ENCODE measurements at regions not wholly inside any gene's neighbourhood (a gene's known extent, or its start where the extent isn't known, plus 50 kb on each side); places are given as distances from the start of the nearest gene placed in this dataset.

DNA sequence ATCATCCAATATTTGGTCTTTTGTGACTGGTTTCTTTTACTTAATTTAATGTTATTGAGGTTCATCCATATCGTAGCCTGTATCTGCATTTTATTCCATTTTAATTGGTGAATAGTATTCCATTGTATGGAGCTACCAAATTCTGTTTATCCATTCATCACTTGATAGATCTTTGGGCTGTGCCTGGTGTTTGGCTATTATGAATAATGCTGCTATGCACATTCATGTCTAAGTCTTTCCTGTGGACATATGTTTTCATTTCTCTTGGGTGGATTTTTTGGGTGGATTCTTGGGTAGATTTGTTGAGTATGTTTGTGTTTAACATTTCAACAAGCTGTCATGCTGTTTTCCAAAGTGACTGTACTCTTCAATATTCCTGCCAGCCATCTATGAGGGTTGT is 52.5 kb upstream of the NEDD4L start:
- DNase-seq (ENCODE audit: low spot score): no peak

DNA sequence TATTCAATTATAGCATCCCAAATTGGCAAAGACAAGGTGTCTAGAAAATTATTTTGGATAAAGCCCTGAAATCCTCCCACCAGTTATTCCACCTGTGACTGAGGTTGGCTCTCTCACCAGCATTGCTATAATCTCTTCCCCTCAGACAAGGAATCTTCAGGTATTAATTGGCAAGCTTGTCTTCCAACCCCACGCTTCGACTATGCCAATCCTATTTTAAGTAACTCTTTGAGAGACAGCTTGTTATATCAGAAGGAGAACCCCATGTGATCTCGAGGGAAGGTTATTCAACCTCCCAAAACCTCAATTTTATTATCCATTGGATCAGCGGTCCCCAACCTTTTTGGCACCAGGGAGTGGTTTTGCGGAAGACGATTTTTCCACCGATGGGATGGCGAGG is 54.5 kb upstream of the NEDD4L start:
- no peak for DNase-seq (ENCODE audit: low spot score)

DNA sequence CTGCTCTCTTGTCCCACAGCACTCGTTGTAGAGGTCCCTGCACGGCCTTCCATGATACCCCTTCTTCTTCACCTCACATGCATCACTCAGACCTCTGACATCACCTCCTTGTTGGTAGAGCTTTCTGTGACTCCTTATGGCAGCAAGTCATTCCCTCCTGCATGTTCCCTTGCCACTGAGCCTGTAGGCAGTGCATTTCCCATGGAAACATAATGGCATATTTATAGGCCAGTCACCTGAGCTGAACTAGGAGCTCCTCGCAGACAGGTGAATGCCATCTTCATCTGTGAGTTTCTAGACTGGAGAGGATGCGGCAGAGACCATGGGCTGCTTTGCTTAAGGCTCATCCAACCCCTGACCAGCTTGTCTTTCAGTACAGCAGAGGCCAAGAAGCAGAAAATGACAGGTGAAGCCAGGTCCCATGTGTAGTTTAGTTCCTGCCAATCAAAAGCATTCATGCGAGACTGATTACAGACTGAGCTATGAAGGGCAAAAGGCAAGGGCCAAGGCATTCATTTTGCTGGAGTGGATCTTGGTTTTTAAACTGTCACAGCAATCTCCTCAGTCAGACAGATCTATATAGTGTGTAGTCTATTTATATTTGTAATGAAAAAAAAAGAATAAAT is 59.4 kb upstream of the NEDD4L start:
- DNase-seq (ENCODE audit: low spot score): no peak

DNA sequence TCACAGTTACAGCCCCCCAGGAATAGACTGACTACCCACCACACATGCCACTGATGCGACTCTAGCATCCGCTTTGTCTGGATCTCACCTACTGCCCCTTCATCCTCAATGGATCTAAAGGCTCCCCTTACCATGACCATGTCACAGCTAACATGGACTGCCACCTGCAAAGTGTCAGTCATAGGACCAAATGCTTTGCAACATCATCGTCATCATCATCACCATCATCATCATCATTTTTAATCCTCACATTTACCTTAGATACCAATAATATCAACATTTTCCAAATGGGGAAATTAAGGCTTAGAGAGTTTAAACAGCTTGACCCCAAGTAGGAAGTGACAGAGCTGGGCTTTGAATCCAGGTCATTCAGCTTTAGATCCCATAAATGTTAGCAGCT is 60.1 kb upstream of the NEDD4L start:
- DNase-seq (ENCODE audit: low spot score): no peak

DNA sequence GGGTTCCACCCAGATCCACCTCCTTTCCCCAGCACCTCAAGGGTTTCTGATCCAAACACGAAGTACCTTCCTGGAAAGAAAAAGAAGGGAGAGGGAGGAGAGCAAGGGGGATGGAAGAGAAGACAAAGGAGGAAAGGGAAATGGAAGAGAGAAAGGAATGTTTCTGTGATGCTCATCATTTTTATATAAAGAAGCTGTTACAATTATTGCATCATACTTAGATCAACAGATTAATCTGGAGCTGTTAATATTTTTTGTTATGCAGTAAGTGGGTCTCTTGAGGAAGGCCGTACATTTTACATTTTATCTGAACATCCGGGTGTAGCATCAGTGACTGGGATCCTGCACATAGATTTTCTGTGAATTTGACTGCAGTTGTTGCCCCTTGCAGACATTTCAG is 60.6 kb upstream of the NEDD4L start:
- no peak for DNase-seq (ENCODE audit: low spot score)

DNA sequence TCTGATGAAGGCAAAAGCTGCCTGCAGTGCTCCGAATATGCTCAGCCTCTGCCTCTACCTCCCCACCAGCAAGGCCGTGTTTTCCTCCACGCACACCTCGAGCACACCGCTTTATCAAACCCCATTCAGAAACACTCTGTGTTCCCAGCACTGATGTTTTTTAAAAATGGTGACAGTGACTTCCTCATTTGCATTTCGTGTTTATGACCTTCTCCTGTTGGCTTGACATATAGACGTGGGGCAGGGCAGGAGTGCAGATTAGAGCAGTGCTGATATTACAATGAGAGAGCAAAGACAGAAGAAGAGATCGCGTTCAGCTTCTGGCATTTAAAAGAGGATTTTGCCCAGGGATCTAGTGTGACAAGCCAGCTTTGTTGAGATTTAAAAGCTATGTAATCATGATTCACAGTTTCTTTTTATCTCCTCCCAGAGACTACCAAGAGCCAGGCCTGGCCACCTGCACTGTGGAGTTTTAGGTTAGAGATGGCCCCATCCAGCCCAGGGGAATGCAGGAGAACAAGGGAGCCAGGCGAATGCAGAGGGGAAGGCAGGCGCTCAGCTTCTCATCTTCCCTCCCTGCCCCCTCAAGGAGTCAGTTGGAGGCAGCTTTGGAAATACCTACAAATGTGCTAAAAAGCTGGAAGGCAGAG is 61.5 kb upstream of the NEDD4L start:
- no peak for DNase-seq (ENCODE audit: low spot score)

DNA sequence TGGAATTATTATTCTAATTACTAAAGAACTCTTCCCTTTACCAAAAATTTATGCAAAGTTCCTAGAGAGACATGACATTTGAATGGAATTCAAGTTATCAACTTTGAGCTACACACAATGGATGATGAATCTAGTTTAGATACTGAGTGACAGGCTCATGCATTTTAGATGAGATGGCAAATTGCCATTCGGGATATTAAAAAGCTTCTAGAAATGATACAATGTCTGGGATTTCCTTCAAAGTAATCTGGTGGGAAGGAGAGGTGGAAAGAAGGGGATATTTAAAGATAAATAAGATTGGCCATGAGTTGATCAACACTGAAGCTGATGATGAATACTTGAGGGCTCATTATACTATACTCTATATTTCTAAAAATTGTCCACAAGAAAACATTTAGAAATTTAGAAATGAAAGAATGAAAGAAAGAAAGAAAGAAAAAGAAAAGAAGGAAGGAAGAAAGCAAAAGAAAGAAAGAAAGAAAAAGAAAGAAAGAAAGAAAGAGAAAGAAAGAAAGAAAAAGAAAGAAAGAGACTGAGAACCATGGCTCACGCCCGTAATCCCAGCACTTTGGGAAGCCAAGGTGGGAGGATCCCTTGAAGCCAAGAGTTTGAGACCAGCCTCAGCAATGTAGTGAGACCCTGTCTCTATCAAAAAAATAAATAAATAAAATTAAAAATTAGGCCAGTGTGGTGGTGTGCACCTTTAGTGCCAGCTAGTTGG is 62.6 kb upstream of the NEDD4L start:
- DNase-seq (ENCODE audit: low spot score): no peak

DNA sequence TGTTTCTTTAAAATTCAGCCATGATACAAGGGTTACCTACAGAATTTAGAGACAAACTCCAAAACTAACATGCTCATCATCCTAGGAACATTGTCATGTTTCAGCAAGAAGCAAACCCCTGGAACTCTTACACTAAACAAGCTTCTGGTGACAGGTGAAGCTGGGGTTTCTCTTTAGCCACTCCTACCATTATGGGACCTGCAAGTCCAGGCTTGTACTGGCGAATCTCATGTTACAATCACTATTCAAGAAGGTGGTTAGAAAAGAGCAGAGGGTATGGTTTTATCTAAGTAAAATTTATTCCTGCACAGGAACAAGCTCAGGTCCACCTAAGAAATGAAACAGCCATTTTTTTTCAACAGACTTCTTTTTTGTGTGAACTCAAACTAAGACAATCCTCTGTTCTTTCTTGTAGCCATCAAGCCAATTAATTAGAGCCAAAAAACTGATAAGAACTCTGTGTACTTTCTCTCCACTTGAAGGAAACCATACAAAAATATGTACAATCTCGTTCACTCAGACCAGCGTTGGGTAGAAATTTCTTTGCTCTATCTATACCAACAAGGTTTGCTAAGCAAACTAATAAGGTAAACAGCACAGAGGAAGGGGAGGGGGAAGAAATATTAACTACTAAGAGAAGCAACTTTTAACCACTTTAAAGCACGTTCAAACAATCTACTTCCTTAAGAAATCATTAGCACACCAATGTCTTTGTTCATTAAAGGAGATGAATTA is 63.3 kb upstream of the NEDD4L start:
- no peak for DNase-seq (ENCODE audit: low spot score)

DNA sequence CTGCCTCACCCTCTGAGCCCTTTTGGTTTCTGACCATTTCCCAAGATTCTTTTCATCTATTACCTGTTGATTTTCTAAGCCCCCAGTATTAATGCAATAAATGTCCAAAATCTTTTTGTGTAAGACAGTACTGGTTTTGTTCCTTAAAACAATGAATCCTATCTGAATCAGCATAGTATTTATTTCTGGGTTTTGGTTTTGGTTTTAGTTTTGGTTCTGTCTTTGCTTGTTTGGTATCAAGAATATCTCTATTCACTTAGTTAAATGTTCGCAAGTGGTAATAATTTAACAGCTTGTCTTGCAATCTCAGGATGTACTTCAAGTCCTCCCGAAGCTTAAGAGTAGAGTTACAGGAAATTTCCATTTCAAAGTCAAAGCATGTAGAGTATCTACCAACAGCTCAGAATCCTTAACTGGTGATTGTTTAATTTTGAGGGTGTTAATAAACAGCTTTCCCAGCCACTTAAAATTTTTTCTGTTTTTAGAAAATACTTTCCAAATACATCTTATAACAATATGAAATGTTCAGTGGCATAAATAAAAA is 67.7 kb upstream of the NEDD4L start:
- no peak for DNase-seq (ENCODE audit: low spot score)

DNA sequence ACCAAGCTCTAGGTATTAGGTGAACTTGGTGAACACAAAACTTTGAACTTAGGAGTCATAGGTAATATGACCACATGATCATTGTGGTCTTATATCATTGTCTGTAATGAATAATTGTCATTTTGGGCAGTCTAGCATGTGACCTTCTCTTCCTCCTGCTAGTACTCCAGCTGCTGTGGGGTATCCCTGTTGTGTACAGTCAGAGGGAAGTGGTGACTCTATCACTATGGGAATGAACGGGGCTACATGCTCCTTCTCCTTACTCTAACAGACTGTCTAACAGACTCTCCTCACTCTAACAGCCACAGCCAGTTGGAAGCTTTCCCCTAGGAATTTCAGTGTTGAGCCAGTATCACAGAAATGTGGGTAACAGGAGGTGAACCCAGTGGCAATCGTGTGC is 68.2 kb upstream of the NEDD4L start:
- no peak for DNase-seq (ENCODE audit: low spot score)

DNA sequence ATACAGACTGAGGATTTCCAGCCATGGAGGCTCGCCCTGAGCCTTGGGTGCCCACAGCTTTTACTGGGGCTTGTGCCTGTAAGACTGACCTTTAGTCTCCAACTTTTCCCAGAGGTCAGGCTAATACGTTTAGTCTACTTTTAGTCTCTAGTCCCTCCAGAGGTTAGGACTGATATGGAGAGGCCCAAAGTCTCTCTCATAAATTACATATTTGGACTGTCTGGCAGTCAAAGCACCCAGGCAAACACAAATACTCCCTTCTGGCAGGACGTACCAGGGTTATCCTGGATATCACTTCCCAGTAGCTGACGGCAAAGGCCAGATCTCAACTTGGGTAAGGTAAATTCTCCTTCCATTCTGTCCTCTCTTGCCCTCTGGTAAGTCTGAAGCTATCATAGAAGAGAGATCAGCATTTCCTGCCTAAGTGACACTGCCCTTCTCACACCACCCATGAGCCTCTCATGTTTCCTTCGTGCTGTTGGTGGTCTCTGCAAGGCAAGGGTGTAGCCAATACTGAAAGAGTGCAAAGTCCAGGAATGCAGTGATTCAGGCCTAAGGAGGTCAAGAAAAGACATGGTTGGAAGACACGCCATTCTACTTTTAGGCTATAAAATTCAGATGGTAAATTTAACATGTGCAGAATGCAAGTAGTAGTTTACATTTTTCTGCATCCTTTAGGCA is 69.3 kb upstream of the NEDD4L start:
- no peak for DNase-seq (ENCODE audit: low spot score)

DNA sequence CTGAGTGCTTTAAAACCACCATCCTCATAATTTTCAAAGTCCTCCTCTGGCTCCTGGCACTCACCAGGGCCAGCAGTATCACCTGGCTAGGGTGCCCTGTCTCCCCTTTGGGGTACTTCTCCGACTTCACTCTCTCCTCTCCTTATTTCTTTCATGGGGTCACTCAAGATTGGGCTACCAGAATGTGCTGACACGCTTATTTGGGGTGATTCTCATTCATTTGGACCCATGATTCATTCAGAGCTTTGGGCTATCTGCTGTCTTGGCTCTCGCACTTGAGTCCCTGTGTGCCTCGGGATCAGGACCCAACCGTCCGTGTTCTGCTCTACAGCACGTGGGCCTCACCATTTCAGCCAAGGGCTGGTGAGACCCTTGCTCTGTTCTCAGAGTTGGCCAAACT is 70.1 kb upstream of the NEDD4L start:
- DNase-seq (ENCODE audit: low spot score): no peak

DNA sequence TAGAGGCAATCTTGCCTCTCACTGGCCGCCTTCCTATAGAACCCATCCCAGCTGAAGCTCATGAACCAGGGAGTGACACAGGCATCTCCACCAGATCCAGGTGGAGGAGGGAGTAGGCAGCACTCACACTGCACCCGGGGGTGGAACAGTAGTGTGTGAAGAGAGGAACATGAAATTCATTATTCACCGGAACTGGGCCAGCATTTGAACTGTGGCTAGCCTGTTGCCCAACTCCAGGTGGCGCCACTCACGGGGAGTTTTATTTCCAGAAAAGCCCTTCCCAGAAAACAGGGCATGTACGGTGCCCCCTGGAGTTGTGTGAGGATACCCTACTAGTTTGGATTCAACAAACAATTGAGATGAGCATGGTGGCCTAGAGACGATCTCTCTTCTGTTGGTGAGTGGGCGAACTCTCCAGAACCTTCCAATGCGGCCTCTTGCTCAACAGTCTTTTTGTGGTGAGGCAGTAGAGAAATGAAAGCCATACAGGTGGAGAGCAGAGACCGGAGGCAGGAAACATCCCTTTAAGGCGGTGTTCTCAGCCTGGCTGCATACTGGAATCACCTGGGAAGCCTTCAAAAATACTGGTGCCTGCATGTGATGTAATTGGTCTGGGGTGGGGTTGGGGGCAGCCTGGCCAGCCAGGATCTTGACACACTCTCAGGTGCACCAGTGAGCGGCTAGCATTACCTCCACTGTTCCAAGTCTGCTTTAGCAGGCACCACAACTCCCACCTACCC is 73.5 kb upstream of the NEDD4L start:
- no peak for DNase-seq (ENCODE audit: low spot score)

DNA sequence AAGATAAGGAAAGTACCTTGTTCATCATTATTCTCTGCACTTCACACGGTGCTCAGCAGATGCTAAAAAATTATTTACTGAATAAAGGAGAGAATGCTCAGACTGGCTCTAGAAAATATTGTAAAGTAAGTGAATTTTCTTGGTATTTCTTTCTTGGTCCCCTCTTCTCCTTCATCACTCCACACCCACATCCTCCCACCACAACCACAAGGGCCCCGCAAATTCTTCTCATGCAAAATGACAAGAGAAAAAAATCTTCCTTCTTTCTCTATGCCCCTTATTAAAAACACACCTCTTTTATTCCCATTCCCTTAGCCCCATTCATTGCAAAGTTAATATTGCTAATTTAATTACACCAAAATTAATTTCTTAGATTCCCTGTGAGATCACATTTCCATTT is 74.2 kb upstream of the NEDD4L start:
- DNase-seq (ENCODE audit: low spot score): no peak

DNA sequence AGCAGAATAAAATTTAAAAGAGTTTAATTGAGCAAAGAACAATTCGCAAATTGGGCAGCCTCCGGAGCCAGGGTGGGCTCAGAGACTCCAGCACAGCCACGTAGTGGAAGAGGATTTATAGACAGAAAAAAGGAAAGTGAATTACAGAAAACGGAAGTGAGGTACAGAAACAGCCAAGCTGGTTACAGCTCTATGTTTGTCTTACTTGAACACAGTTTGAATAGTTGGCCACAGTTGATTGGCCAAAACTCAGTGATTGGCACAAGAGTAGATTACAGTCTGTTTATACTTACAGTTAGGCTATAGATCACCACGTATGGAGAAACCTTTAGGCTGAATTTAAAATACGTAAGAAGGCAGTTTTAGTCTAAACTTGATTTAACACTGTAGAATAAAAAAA is 78.8 kb upstream of the NEDD4L start:
- DNase-seq (ENCODE audit: low spot score): no peak

DNA sequence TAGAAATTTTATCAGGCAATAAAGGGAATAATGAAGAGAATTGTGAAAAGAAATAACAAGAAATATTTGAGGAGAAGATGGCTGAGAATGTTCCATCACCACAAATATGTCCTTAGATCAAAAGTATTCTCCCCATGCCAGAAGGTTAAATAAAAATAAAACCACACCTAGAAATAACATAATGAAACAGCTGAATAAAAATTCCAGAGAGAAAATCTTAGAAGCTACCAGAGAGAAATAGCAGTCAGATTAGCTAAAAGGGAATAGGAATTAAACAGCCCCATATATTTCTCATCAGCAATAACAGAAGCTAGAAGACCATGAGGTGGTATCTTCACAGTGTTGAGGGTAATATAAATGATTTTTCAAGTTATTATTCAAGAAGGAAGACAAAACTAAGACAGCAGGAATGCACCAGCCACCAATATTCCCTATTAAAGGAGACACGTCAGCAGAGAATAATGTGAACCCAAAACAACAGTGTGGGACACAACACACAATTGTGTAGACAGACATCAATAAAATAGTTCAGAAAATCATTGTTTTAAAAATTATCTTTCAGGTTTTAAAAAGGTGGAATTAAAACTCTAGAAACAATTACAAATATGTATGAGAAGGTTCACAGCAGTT is 82.0 kb upstream of the NEDD4L start:
- no peak for DNase-seq (ENCODE audit: low spot score)

DNA sequence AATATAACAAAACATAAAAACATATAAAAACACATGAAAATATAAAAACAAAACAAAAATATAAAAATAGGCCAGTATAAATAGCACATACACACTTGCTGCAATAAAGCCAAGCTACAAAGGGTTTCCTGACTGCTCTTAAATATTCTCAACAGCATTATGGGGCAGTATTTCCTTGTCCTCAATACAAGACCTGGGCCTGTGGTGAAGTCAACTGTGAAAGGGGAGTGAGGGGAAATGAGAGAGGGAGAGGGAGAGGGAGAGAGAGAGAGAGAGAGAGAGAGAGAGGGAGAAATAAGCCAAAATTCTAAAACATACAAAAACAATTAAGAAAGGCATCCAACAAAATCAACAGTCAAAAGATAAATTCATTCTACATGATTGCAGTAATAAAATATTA is 82.6 kb upstream of the NEDD4L start:
- no peak for DNase-seq (ENCODE audit: low spot score)

DNA sequence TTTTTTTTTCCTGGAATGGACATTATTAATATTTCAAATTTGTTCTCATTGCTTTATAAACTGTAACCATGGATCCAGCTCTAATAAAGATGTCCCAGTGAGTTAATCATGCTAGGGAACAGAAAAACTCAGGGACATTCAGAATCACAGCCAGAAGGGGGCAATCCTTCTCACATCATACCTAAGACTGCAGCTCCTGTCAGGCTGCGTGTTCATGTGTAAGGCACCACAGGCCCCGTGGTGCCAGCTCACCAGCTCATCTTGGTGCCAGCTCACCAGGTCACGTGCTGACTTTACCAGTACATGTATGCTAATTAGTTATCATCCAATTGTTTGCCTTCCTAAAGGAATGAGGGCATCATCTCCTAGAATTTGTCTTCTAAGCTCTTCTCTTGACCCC is 84.7 kb upstream of the NEDD4L start:
- peak; percentile 40 for DNase-seq (ENCODE audit: low spot score)

DNA sequence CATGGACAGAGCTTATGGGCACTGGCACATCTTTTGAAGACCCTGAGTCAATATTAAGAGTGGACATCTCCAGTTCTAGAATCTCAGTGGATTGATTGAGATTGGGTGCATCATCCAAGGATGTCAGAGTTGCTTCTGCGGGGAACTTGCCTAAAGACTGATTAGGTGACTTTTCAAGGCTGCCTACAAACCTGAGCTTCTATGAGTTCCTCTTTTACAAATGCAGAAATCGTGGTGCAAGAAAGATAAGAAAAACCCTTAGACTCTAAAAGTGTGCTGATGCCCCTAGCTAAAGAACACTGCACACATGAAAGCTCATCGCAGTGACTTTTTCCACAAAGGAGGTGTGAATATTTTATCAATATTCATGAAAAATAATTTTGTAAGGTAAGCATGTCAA is 86.8 kb upstream of the NEDD4L start:
- DNase-seq (ENCODE audit: low spot score): no peak

DNA sequence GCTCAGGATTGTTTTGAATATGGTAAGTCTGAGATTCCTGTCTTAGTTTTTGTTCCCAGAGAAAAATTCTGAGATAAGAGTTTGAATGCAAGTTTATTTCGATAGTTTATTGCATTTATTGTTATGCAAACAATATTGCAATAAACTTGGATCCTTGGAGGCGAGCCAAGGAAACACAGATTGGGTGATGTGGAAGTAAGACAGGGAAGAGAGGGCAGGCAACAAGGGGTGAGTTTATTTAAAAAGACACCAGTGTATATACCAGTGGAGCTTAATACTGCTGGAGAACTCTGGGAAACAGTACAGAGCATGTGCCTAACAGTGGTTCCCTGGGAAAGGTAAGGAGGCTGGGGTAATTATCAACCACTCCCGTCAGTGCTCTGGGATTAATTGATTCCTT is 87.5 kb upstream of the NEDD4L start:
- no peak for DNase-seq (ENCODE audit: low spot score)

DNA sequence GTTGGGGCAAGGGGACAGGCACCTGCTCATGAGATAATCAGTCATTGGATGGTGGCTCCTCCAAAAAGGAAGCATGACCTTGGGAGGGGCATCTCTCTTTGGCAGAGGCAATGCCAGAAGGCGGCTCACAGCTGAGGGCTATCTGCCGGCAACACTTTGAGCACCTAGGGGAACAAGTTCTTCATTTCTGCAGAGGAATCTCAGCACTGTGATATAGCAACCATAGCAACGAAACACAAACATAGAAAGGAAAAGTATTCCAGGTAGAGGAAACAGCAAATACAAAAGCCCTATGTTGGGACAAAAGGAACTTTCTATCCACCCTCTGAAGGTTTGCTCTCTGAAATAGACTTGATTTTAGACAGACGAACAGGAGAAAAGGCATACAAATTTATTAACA is 89.1 kb upstream of the NEDD4L start:
- DNase-seq (ENCODE audit: low spot score): no peak
